GM23248 (cell line): ENCODE measurements at regions not wholly inside any gene's neighbourhood (a gene's known extent, or its start where the extent isn't known, plus 50 kb on each side); places are given as distances from the start of the nearest gene placed in this dataset.

Experiments
- DNase-seq: peaks from one replicate; pipeline ENCODE4 v3.0.0-alpha.2; 2015
- H2AFZ ChIP-seq: fragments of 200-600 bp; sonication (generic); 2 replicates; pipeline ENCODE4 v1.6.1; 2016; ENCODE audit warnings: antibody characterized with exemption
- H3F3A ChIP-seq: fragments of 200-600 bp; sonication (generic); 2 replicates; pipeline ENCODE4 v1.6.1; 2016; ENCODE audit warnings: mild to moderate bottlenecking, antibody characterized with exemption, mixed run types; ENCODE audit not compliant: insufficient read depth
- H3K27ac ChIP-seq: fragments of 200-600 bp; sonication (generic); 2 replicates; pipeline ENCODE4 v1.5.1; 2016; ENCODE audit warnings: mild to moderate bottlenecking
- H3K27me3 ChIP-seq: fragments of 200-600 bp; sonication (generic); replicated peaks from 2 replicates; pipeline ENCODE4 v1.6.1; 2016; ENCODE audit warnings: mild to moderate bottlenecking; ENCODE audit not compliant: insufficient read depth
- H3K36me3 ChIP-seq: fragments of 200-600 bp; sonication (generic); 2 replicates; pipeline ENCODE4 v1.6.1; 2016; ENCODE audit warnings: low read depth, mild to moderate bottlenecking
- H3K4me1 ChIP-seq: fragments of 200-600 bp; sonication (generic); 2 replicates; pipeline ENCODE4 v1.6.1; 2016; ENCODE audit warnings: mild to moderate bottlenecking; ENCODE audit not compliant: insufficient read depth
- H3K4me2 ChIP-seq: fragments of 200-600 bp; sonication (generic); one replicate; pipeline ENCODE4 v1.6.1; 2016; ENCODE audit warnings: mild to moderate bottlenecking; ENCODE audit not compliant: unreplicated experiment
- H3K4me3 ChIP-seq: fragments of 200-600 bp; sonication (generic); 2 replicates; pipeline ENCODE4 v1.5.1; 2016; ENCODE audit warnings: mild to moderate bottlenecking
- H3K79me2 ChIP-seq: fragments of 200-600 bp; sonication (generic); 2 replicates; pipeline ENCODE4 v1.6.1; 2016; ENCODE audit warnings: mild to moderate bottlenecking; ENCODE audit not compliant: insufficient read depth
- H3K9ac ChIP-seq: fragments of 200-600 bp; sonication (generic); 2 replicates; pipeline ENCODE4 v1.6.1; 2016; ENCODE audit warnings: mild to moderate bottlenecking
- H3K9me2 ChIP-seq: fragments of 200-600 bp; sonication (generic); 2 replicates; pipeline ENCODE4 v1.6.1; 2016; ENCODE audit warnings: mixed run types, mild to moderate bottlenecking, moderate library complexity; ENCODE audit not compliant: insufficient read depth
- H3K9me3 ChIP-seq: fragments of 200-600 bp; sonication (generic); one replicate; pipeline ENCODE4 v1.6.1; 2017; ENCODE audit warnings: low read depth
- H4K20me1 ChIP-seq: fragments of 200-600 bp; sonication (generic); 2 replicates; pipeline ENCODE4 v1.6.0; 2016; ENCODE audit not compliant: insufficient read depth
- EZH2 ChIP-seq: fragments of 200-600 bp; sonication (generic); IDR thresholded peaks from 2 replicates; pipeline ENCODE4 v1.6.1; 2018; ENCODE audit warnings: antibody characterized with exemption, mild to moderate bottlenecking; ENCODE audit not compliant: insufficient read depth, poor library complexity, severe bottlenecking
- EZH2phosphoT487 ChIP-seq: fragments of 200-600 bp; sonication (generic); IDR thresholded peaks from 2 replicates; pipeline ENCODE4 v1.6.1; 2018; ENCODE audit warnings: antibody characterized with exemption, moderate library complexity, mild to moderate bottlenecking, low read depth; ENCODE audit not compliant: insufficient read depth
- WGBS, 2 experiments: methylation state at CpG; one replicate each; pipeline ENCODE4 v1.1.6; 2015 to 2017; ENCODE audit warnings: low lambda C conversion rate in 2 of 2, low coverage in 1 of 2; ENCODE audit errors: missing lambda C conversion rate in 2 of 2; 5-methylcytosine and 5-hydroxymethylcytosine counted together
- in situ Hi-C: fragments of 300-500 bp; cut with MboI; formaldehyde crosslinking; loops from 2 replicates; pipeline ENCODE4 v1.15.0; 2020

GRCh38 chr3:94359996-94360395 is 297.1 kb downstream of the NSUN3 start:
- no peaks in the 10 kb centered on the region for H3K27me3 ChIP-seq
- no peaks in the 10 kb centered on the region for H3K4me1 ChIP-seq
- no peak overlapping the region for H3K9ac ChIP-seq
- no peaks in the 10 kb centered on the region for H3K79me2 ChIP-seq
- H3K9me2 ChIP-seq, result no peaks in the 10 kb centered on the region
- H4K20me1 ChIP-seq, result no peaks in the 10 kb centered on the region
- H3K36me3 ChIP-seq, result no peaks in the 10 kb centered on the region
- no peak overlapping the region for H2AFZ ChIP-seq
- in situ Hi-C loops, result no loop called here
- 6 to 14% methylated on average over 2 of the region's 2 CpGs for WGBS, 2 experiments
- no peak overlapping the region for H3K4me2 ChIP-seq
- no peak overlapping the region for H3K27ac ChIP-seq
- no peaks in the 10 kb centered on the region for H3F3A ChIP-seq
- no peak for TF ChIP-seq EZH2phosphoT487
- TF ChIP-seq EZH2, result no peak
- H3K4me3 ChIP-seq, result no peak overlapping the region
- no peaks in the 10 kb centered on the region for H3K9me3 ChIP-seq
- no peak for DNase-seq

DNA sequence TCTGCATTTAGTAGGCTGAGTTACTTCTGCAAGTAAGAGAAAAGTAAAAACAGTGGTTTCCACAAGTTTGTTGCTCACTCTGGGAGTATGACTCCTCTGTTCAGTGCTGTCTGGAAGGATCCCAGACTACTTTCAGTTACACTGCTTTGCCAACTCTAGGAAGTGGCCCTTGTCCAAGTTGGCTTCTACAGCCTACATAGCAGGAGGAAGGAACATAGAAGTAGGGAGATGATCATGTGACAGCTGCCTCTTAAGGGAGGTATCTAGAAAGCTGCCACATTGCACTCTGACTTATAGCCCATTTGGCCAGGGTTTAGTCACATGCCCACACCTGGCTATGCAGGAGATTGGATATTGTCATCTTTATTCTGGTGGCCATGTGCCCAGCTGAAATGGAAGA is 298.1 kb downstream of the NSUN3 start:
- H3K4me3 ChIP-seq, result no peak overlapping the region
- no peak for TF ChIP-seq EZH2
- no peak for TF ChIP-seq EZH2phosphoT487
- H3K4me1 ChIP-seq, result no peaks in the 10 kb centered on the region
- no peaks in the 10 kb centered on the region for H3K36me3 ChIP-seq
- H3K9me2 ChIP-seq, result no peaks in the 10 kb centered on the region
- H3K27me3 ChIP-seq, result no peaks in the 10 kb centered on the region
- H3K9ac ChIP-seq, result no peak overlapping the region
- H3K9me3 ChIP-seq, result no peaks in the 10 kb centered on the region
- DNase-seq, result peak; percentile 3
- H3K79me2 ChIP-seq, result no peaks in the 10 kb centered on the region
- in situ Hi-C loops, result no loop called here
- H3F3A ChIP-seq, result no peaks in the 10 kb centered on the region
- H3K27ac ChIP-seq, result no peak overlapping the region
- no peak overlapping the region for H2AFZ ChIP-seq
- no peaks in the 10 kb centered on the region for H4K20me1 ChIP-seq
- H3K4me2 ChIP-seq, result no peak overlapping the region

DNA sequence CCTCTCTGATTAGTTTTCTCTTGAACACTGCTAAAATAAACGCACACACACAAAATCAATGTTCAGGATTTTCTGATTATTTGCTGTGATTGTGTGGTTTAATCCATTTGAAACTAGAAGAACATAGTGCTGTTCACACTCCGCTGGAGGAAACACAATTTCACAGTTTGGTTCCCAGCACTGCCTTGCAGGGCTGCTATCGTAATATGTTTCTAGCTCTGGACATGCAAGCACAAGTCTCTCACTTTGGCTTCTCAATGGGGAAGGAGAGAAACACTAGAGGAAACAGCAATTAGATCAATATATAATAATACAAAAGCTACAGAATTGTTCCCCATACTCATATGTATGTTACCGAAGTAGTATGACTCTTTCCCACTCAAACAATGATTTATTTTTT is 299.5 kb downstream of the NSUN3 start:
- H3K27me3 ChIP-seq, result no peaks in the 10 kb centered on the region
- no peak for DNase-seq
- H3K79me2 ChIP-seq, result no peaks in the 10 kb centered on the region
- H3F3A ChIP-seq, result no peaks in the 10 kb centered on the region
- H3K4me1 ChIP-seq, result no peaks in the 10 kb centered on the region
- no peaks in the 10 kb centered on the region for H3K9me2 ChIP-seq
- H3K36me3 ChIP-seq, result no peaks in the 10 kb centered on the region
- H2AFZ ChIP-seq, result no peak overlapping the region
- no peak overlapping the region for H3K9ac ChIP-seq
- H4K20me1 ChIP-seq, result no peaks in the 10 kb centered on the region
- H3K27ac ChIP-seq, result no peak overlapping the region
- no peaks in the 10 kb centered on the region for H3K9me3 ChIP-seq
- H3K4me2 ChIP-seq, result no peak overlapping the region
- no peak for TF ChIP-seq EZH2phosphoT487
- no peak for TF ChIP-seq EZH2
- H3K4me3 ChIP-seq, result no peak overlapping the region
- in situ Hi-C loops, result no loop called here
- WGBS, 2 experiments, result 18 to 23% methylated on average over 4 of the region's 4 CpGs

DNA sequence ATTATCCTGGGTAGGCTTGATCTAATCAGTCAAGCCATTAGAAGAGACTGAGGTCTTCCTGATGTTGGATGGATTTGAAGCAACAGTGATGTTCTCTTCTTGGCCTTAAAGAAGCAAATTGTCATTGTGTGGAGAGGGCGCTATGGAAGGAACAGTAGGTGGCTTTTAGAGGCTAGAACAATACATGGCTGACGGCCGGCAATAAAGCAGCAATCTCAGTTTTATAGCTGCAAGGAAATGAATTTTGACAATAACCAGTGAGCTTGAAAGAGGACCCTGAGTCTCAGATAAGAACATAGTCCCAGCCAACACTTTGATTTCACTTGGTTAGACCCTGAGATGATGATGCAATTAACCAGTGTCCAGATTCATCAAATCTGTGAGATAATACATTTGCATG is 302.1 kb downstream of the NSUN3 start:
- Histone ChIP-seq H3K79me2 (no peaks in the 10 kb centered on the region), H3K4me3 (no peak overlapping the region), H3K4me2 (no peak overlapping the region), H3K36me3 (no peaks in the 10 kb centered on the region), H3K9me3 (no peaks in the 10 kb centered on the region), H2AFZ (no peak overlapping the region), H4K20me1 (no peaks in the 10 kb centered on the region), H3K4me1 (no peaks in the 10 kb centered on the region), H3K9me2 (no peaks in the 10 kb centered on the region), H3K27ac (no peak overlapping the region), H3F3A (no peaks in the 10 kb centered on the region), H3K9ac (no peak overlapping the region), H3K27me3 (no peaks in the 10 kb centered on the region)
- 65 to 67% methylated on average over 3 of the region's 3 CpGs for WGBS, 2 experiments
- in situ Hi-C loops, result no loop called here
- no peak for DNase-seq
- no peak for TF ChIP-seq EZH2phosphoT487
- no peak for TF ChIP-seq EZH2

DNA sequence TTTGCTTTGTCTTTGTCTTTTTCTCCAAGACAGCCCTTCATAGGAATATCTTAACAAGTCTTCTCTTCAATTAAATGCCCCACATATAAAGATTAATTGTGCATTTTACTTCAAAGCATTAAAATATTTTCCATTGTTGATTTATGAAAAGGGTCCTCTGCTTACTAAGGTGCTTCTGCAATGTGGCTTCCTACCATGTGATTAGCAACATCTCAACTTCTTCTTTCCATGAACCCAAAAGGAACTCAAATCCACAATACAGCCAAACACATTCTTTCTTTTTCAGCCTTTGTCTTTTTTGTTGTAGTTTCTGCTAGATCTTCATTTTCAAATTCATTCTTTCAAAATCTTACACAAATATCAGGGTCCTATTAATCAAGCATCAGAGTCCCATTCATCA is 309.2 kb downstream of the NSUN3 start:
- H3K9me3 ChIP-seq, result no peaks in the 10 kb centered on the region
- no peak overlapping the region for H3K4me3 ChIP-seq
- no peak for DNase-seq
- no peaks in the 10 kb centered on the region for H3K36me3 ChIP-seq
- no peak overlapping the region for H3K4me2 ChIP-seq
- no peaks in the 10 kb centered on the region for H3K9me2 ChIP-seq
- TF ChIP-seq EZH2phosphoT487 (no peak), EZH2 (no peak)
- no peak overlapping the region for H3K9ac ChIP-seq
- no peaks in the 10 kb centered on the region for H3F3A ChIP-seq
- H3K27me3 ChIP-seq, result no peaks in the 10 kb centered on the region
- no peaks in the 10 kb centered on the region for H3K4me1 ChIP-seq
- no peaks in the 10 kb centered on the region for H3K79me2 ChIP-seq
- no peak overlapping the region for H2AFZ ChIP-seq
- in situ Hi-C loops, result no loop called here
- H4K20me1 ChIP-seq, result no peaks in the 10 kb centered on the region
- no peak overlapping the region for H3K27ac ChIP-seq
